B cell (primary cell): ENCODE measurements at regions not wholly inside any gene's neighbourhood (a gene's known extent, or its start where the extent isn't known, plus 50 kb on each side); places are given as distances from the start of the nearest gene placed in this dataset.
"Not testable (repeated sequence)": the region's sequence is repeated elsewhere in the genome, so short reads cannot be mapped to it uniquely, and the experiment has no call there.

Experiments used
- ATAC-seq: fragments of 200-7000 bp; cut with Tn5 transposase; one replicate; pipeline ENCODE4 v1.10.0; 2021; ENCODE audit warnings: low read depth, mild to moderate bottlenecking, moderate number of reproducible peaks, moderate library complexity
- CTCF ChIA-PET: fragments of 350-600 bp; sonication (Branson Sonifier 250); formaldehyde crosslinking; loops from one replicate; lab custom pipeline; 2021; ENCODE audit warnings: antibody characterized with exemption, inconsistent platforms; lab: Charles Lee
- POLR2A ChIA-PET: fragments of 350-600 bp; sonication (Branson Sonifier 250); formaldehyde crosslinking; loops from one replicate; lab custom pipeline; 2021; ENCODE audit warnings: antibody characterized with exemption; lab: Charles Lee
- DNase-seq: peaks from one replicate; pipeline ENCODE4 v3.0.0; 2013
- H2AFZ ChIP-seq: 2 replicates; pipeline ENCODE4 v1.6.1; 2012; ENCODE audit warnings: mild to moderate bottlenecking, low read depth, low read length; ENCODE audit not compliant: insufficient read depth, poor library complexity, severe bottlenecking
- H3K27ac ChIP-seq, 2 donors: 1 replicate in 1 of 2; 2 replicates in 1 of 2; pipeline ENCODE4 v1.5.1; 2012 to 2013; ENCODE audit warnings: low read length in 2 of 2, mild to moderate bottlenecking in 2 of 2, moderate library complexity in 1 of 2
- H3K27me3 ChIP-seq, 4 experiments: fragments of 200-600 bp in 1 of 4; sonication (generic) in 1 of 4; replicated peaks in 1 of 4; 1 replicate in 2 of 4; 2 replicates in 2 of 4; pipeline versions ENCODE4 v1.6.1 to v1.7.0; 2013 to 2016; ENCODE audit warnings: low read length in 3 of 4, mild to moderate bottlenecking in 2 of 4, mixed read lengths in 1 of 4, moderate library complexity in 1 of 4; ENCODE audit not compliant: insufficient read depth in 4 of 4, control insufficient read depth in 3 of 4; ENCODE audit errors: control extremely low read depth in 1 of 4
- H3K36me3 ChIP-seq, 2 experiments: replicated peaks in 1 of 2; 1 replicate in 1 of 2; 2 replicates in 1 of 2; pipeline versions ENCODE4 v1.6.1 to v1.7.1; 2013; ENCODE audit warnings: low read length in 1 of 2; ENCODE audit not compliant: insufficient read depth in 2 of 2, control insufficient read depth in 1 of 2; ENCODE audit errors: control extremely low read depth in 1 of 2, extremely low read depth in 1 of 2
- H3K4me1 ChIP-seq, 2 donors: fragments of 200-600 bp in 1 of 2; sonication (generic) in 1 of 2; 1 replicate in 1 of 2; 2 replicates in 1 of 2; pipeline versions ENCODE4 v1.5.1 to v1.6.1; 2013 to 2017; ENCODE audit warnings: low read length in 2 of 2; ENCODE audit not compliant: control insufficient read depth in 2 of 2, insufficient read depth in 2 of 2
- H3K4me2 ChIP-seq: replicated peaks from 2 replicates; pipeline ENCODE3; 2012; ENCODE audit warnings: mild to moderate bottlenecking, low read depth, low read length; ENCODE audit not compliant: poor library complexity, severe bottlenecking
- H3K4me3 ChIP-seq, 5 experiments: fragments of 200-600 bp in 1 of 5; sonication (generic) in 1 of 5; 1 replicate in 3 of 5; 2 replicates in 2 of 5; pipeline versions ENCODE4 v1.5.1 to v1.7.0; 2011 to 2016; ENCODE audit warnings: low read length in 4 of 5, mild to moderate bottlenecking in 4 of 5, low read depth in 2 of 5, control low read depth in 1 of 5, moderate library complexity in 1 of 5; ENCODE audit not compliant: insufficient read depth in 1 of 5; ENCODE audit errors: control extremely low read depth in 1 of 5, extremely low read depth in 1 of 5
- H3K79me2 ChIP-seq: fragments of 200-600 bp; sonication (generic); one replicate; pipeline ENCODE4 v1.6.0; 2016; ENCODE audit warnings: low read length; ENCODE audit not compliant: control insufficient read depth, insufficient read depth
- H3K9ac ChIP-seq: fragments of 200-600 bp; sonication (generic); 2 replicates; pipeline ENCODE4 v1.6.1; 2017; ENCODE audit warnings: mild to moderate bottlenecking, low read length, moderate library complexity
- H3K9me3 ChIP-seq, 3 donors: one replicate each; pipeline versions ENCODE4 v1.6.1 to v1.7.1; 2013; ENCODE audit warnings: low read length in 2 of 3; ENCODE audit not compliant: control insufficient read depth in 2 of 3, insufficient read depth in 1 of 3; ENCODE audit errors: control extremely low read depth in 1 of 3
- H4K20me1 ChIP-seq: 2 replicates; pipeline ENCODE4 v1.6.0; 2012; ENCODE audit warnings: mild to moderate bottlenecking, low read length; ENCODE audit not compliant: insufficient read depth, control insufficient read depth, poor library complexity, severe bottlenecking
- H3K27ac Mint-ChIP-seq: one replicate; pipeline ENCODE4 v1.8.0; 2021; ENCODE audit warnings: mixed read lengths
- H3K27me3 Mint-ChIP-seq: one replicate; pipeline ENCODE4 v1.8.0; 2021; ENCODE audit warnings: mixed read lengths
- H3K4me1 Mint-ChIP-seq: one replicate; pipeline ENCODE4 v1.8.0; 2021; ENCODE audit warnings: mixed read lengths
- H3K4me3 Mint-ChIP-seq: one replicate; pipeline ENCODE4 v1.8.0; 2021; ENCODE audit warnings: mixed read lengths
- H3K9me3 Mint-ChIP-seq: one replicate; pipeline ENCODE4 v1.8.0; 2022; ENCODE audit warnings: mixed read lengths; ENCODE audit not compliant: insufficient read depth
- CTCF ChIP-seq: fragments of 200-600 bp; IDR thresholded peaks from one replicate; pipeline ENCODE4 v1.8.0; 2022; ENCODE audit warnings: antibody characterized with exemption, mild to moderate bottlenecking
- EZH2 ChIP-seq: IDR thresholded peaks from 2 replicates; pipeline ENCODE4 v1.6.1; 2012; ENCODE audit warnings: borderline replicate concordance, low read depth, mild to moderate bottlenecking, moderate library complexity, low read length; ENCODE audit not compliant: insufficient read depth, poor library complexity, severe bottlenecking
- WGBS: methylation state at CpG from one replicate; pipeline ENCODE4 v1.1.5; 2013; ENCODE audit warnings: missing lambda C conversion rate; ENCODE audit not compliant: insufficient coverage; 5-methylcytosine and 5-hydroxymethylcytosine counted together
- intact Hi-C: fragments of 100-400 bp; cut with micrococcal nuclease; formaldehyde crosslinking; loops from one replicate; pipeline ENCODE4 v1.10.0; 2022

- H3K9me3 Mint-ChIP-seq: no peaks in the 10 kb centered on the region
- H3K9me3 ChIP-seq: no peaks in the 10 kb centered on the region
- DNase-seq: no peak
- intact Hi-C loops: no loop called here
- no peak overlapping the region for H3K9ac ChIP-seq
- ChIA-PET CTCF (no interaction called here), POLR2A (no interaction called here)
- peaks cover 0 to 2% (median 0%) of the 10 kb centered on the region in 4 experiments for H3K27me3 ChIP-seq
- H3K4me2 ChIP-seq: no peak overlapping the region
- no peak for ATAC-seq
- no peaks in the 10 kb centered on the region for H3K4me1 ChIP-seq
- no peaks in the 10 kb centered on the region for H3K4me1 Mint-ChIP-seq
- no peak overlapping the region for H3K27ac Mint-ChIP-seq
- 100% methylated on average over 3 of the region's 3 CpGs for WGBS
- H2AFZ ChIP-seq: no peak overlapping the region
- no peaks in the 10 kb centered on the region for H4K20me1 ChIP-seq
- no peak overlapping the region for H3K4me3 ChIP-seq
- H3K79me2 ChIP-seq: no peaks in the 10 kb centered on the region
- peaks cover 3% of the 10 kb centered on the region for H3K27me3 Mint-ChIP-seq
- no peaks in the 10 kb centered on the region for H3K36me3 ChIP-seq
- H3K4me3 Mint-ChIP-seq: no peak overlapping the region
- no peak overlapping the region for H3K27ac ChIP-seq
- no peak for TF ChIP-seq CTCF
- no peak for TF ChIP-seq EZH2
These were observed 157.8 kb upstream of the ROPN1 start for GRCh38 chr3:124149771-124150170.

GRCh38 chr3:124152891-124153290 is 161.0 kb upstream of the ROPN1 start:
- H3K9ac ChIP-seq, H3K4me1 Mint-ChIP-seq, H3K27ac Mint-ChIP-seq, H3K36me3 ChIP-seq, ATAC-seq, intact Hi-C loops, DNase-seq, CTCF ChIA-PET, H3K9me3 Mint-ChIP-seq, H3K79me2 ChIP-seq, H3K9me3 ChIP-seq, H3K4me2 ChIP-seq, H3K27ac ChIP-seq, H4K20me1 ChIP-seq, H2AFZ ChIP-seq, H3K27me3 Mint-ChIP-seq, H3K4me1 ChIP-seq, H3K4me3 Mint-ChIP-seq, H3K4me3 ChIP-seq, POLR2A ChIA-PET, H3K27me3 ChIP-seq: not testable (repeated sequence)
- no CpG with 5 or more reads among the region's 1 CpG for WGBS
